Testis (tissue), 2 donors: ENCODE measurements at regions not wholly inside any gene's neighbourhood (a gene's known extent, or its start where the extent isn't known, plus 50 kb on each side); places are given as distances from the start of the nearest gene placed in this dataset.

Experiments used
- CTCF ChIP-seq, 3 experiments: fragments of 450-650 bp in 2 of 3; fragments of 200-600 bp in 1 of 3; sonication (generic) in 1 of 3; IDR thresholded peaks; one replicate each; pipeline ENCODE4 v1.5.1; 2016 to 2019; ENCODE audit warnings: antibody characterized with exemption in 3 of 3, mild to moderate bottlenecking in 2 of 3, moderate library complexity in 1 of 3
- POLR2A ChIP-seq: fragments of 450-650 bp; IDR thresholded peaks from one replicate; pipeline ENCODE4 v1.6.1; 2017; ENCODE audit warnings: antibody characterized with exemption, mild to moderate bottlenecking, moderate library complexity

GRCh38 chr3:757711-758110 is 335.1 kb upstream of the CNTN6 start:
- TF ChIP-seq POLR2A (no peak), CTCF (IDR thresholded peaks at IDR 0.05) (no peak)
